Lower leg skin (tissue), 4 donors: ENCODE measurements at regions not wholly inside any gene's neighbourhood (a gene's known extent, or its start where the extent isn't known, plus 50 kb on each side); places are given as distances from the start of the nearest gene placed in this dataset.
A peak's percentile ranks its signal among the peaks of the same experiment; 100 is the strongest.

ENCODE experiments used
- DNase-seq, 2 donors: peaks; one replicate each; pipeline ENCODE4 v3.0.0-alpha.2; 2019; ENCODE audit warnings: low spot score in 2 of 2
- H3K4me3 ChIP-seq: fragments of 200-600 bp; sonication (generic); 2 replicates; pipeline ENCODE4 v1.5.1; 2017; ENCODE audit warnings: mild to moderate bottlenecking, low read depth; ENCODE audit not compliant: poor library complexity, severe bottlenecking
- CTCF ChIP-seq, 3 donors: fragments of 450-650 bp; IDR thresholded peaks; one replicate each; pipeline ENCODE4 v1.5.1; 2016; ENCODE audit warnings: antibody characterized with exemption in 3 of 3, mild to moderate bottlenecking in 3 of 3, moderate library complexity in 2 of 3
- POLR2A ChIP-seq, 2 donors: fragments of 450-650 bp; IDR thresholded peaks; one replicate each; pipeline ENCODE4 v1.6.1; 2016 to 2017; ENCODE audit warnings: antibody characterized with exemption in 2 of 2, mild to moderate bottlenecking in 1 of 2, moderate library complexity in 1 of 2
- WGBS, 2 donors: methylation state at CpG; one replicate each; pipeline ENCODE4 v1.1.5; 2018; 5-methylcytosine and 5-hydroxymethylcytosine counted together
- intact Hi-C: fragments of 100-400 bp; cut with DNase I; formaldehyde crosslinking; loops from one replicate; pipeline ENCODE4 v1.15.0; 2023; ENCODE audit warnings: low total_unique reads

GRCh38 chr2:42871372-42871771, 79.0 kb upstream of the HAAO start:
- no peak for DNase-seq
- intact Hi-C loops, result no loop called here
- 76 to 81% methylated on average over 4 of the region's 4 CpGs for WGBS, 2 donors

GRCh38 chr2:42868874-42869273, 76.5 kb upstream of the HAAO start:
- no peak for DNase-seq
- intact Hi-C loops, result no loop called here
- H3K4me3 ChIP-seq, result no peak overlapping the region
- 98 to 100% methylated on average over 2 of the region's 2 CpGs for WGBS, 2 donors
- no peak for TF ChIP-seq POLR2A (IDR thresholded peaks at IDR 0.05)
- no peak for TF ChIP-seq CTCF (IDR thresholded peaks at IDR 0.05)

More at GRCh38 chr2:42871372-42871771, 79.0 kb upstream of the HAAO start:
- H3K4me3 ChIP-seq, result no peak overlapping the region
- TF ChIP-seq POLR2A (IDR thresholded peaks at IDR 0.05), result no peak
- no peak for TF ChIP-seq CTCF (IDR thresholded peaks at IDR 0.05)

- H3K4me3 ChIP-seq, result no peak overlapping the region
- 85% methylated on average over 3 of the region's 3 CpGs for WGBS, 2 donors
- TF ChIP-seq POLR2A (IDR thresholded peaks at IDR 0.05), result no peak
- peak in 1 of 2 donors; percentile 65 for DNase-seq
- intact Hi-C loops, result no loop called here
Measured at GRCh38 chr2:42868096-42868495, 75.7 kb upstream of the HAAO start.

GRCh38 chr2:42867093-42868065, 75.0 kb upstream of the HAAO start:
- intact Hi-C loops, result no loop called here
- peak in 1 of 2 donors; percentile 68 for DNase-seq
- no peak for TF ChIP-seq CTCF (IDR thresholded peaks at IDR 0.05)
- TF ChIP-seq POLR2A (IDR thresholded peaks at IDR 0.05), result no peak
- 37 to 44% methylated on average over 11 of the region's 11 CpGs for WGBS, 2 donors
- H3K4me3 ChIP-seq, result no peak overlapping the region

GRCh38 chr2:42865884-42866881, 73.8 kb upstream of the HAAO start:
- DNase-seq, result peak in 1 of 2 donors; percentile 89
- H3K4me3 ChIP-seq, result no peak overlapping the region
- 44 to 49% methylated on average over 15 of the region's 15 CpGs for WGBS, 2 donors
- no peak for TF ChIP-seq CTCF (IDR thresholded peaks at IDR 0.05)
- TF ChIP-seq POLR2A (IDR thresholded peaks at IDR 0.05), result no peak
- intact Hi-C loops, result no loop called here
